ENCODE measurements at regions not wholly inside any gene's neighbourhood (a gene's known extent, or its start where the extent isn't known, plus 50 kb on each side); places are given as distances from the start of the nearest gene placed in this dataset.
"Not testable (repeated sequence)": the region's sequence is repeated elsewhere in the genome, so short reads cannot be mapped to it uniquely, and the experiment has no call there.

- not testable (repeated sequence) for DNase-seq
Observed at GRCh38 chr4:27075603-27076002, 215.0 kb downstream of the STIM2 start.

GRCh38 chr4:27078934-27079455 is 218.4 kb downstream of the STIM2 start:
- DNase-seq = no peak

GRCh38 chr4:27081675-27082586 is 221.3 kb downstream of the STIM2 start:
- DNase-seq = no peak

- no peak for DNase-seq
Observed at GRCh38 chr4:27082776-27083175, 222.1 kb downstream of the STIM2 start.

- DNase-seq = no peak
Observed at GRCh38 chr4:27084685-27085361, 224.2 kb downstream of the STIM2 start.

GRCh38 chr4:27085396-27085795 is 224.8 kb downstream of the STIM2 start:
- no peak for DNase-seq

GRCh38 chr4:27087306-27088045 is 226.8 kb downstream of the STIM2 start:
- no peak for DNase-seq

- DNase-seq = no peak
Observed at GRCh38 chr4:27088491-27088890, 227.8 kb downstream of the STIM2 start.

GRCh38 chr4:27089186-27089585 is 228.5 kb downstream of the STIM2 start:
- no peak for DNase-seq

- no peak for DNase-seq
Observed at GRCh38 chr4:27090406-27090805, 229.8 kb downstream of the STIM2 start.

GRCh38 chr4:27094224-27094623 is 233.6 kb downstream of the STIM2 start:
- DNase-seq = no peak

GRCh38 chr4:27094783-27095182 is 234.1 kb downstream of the STIM2 start:
- DNase-seq = no peak

- no peak for DNase-seq
Observed at GRCh38 chr4:27096142-27096824, 235.6 kb downstream of the STIM2 start.

GRCh38 chr4:27098034-27098433 is 237.4 kb downstream of the STIM2 start:
- no peak for DNase-seq

- no peak for DNase-seq
Observed at GRCh38 chr4:27100713-27101112, 240.1 kb downstream of the STIM2 start.

- no peak for DNase-seq
Observed at GRCh38 chr4:27101126-27101525, 240.5 kb downstream of the STIM2 start.

- DNase-seq = no peak
Observed at GRCh38 chr4:27101561-27101960, 240.9 kb downstream of the STIM2 start.

- DNase-seq = no peak
Observed at GRCh38 chr4:27111627-27112026, 251.0 kb downstream of the STIM2 start.

GRCh38 chr4:27112587-27112986 is 251.9 kb downstream of the STIM2 start:
- no peak for DNase-seq

- no peak for DNase-seq
Observed at GRCh38 chr4:27115221-27115620, 254.6 kb downstream of the STIM2 start.

GRCh38 chr4:27117453-27117852 is 256.8 kb downstream of the STIM2 start:
- no peak for DNase-seq

GRCh38 chr4:27119239-27119638 is 258.6 kb downstream of the STIM2 start:
- no peak for DNase-seq

GRCh38 chr4:27121830-27122229 is 261.2 kb downstream of the STIM2 start:
- DNase-seq = no peak
